Transverse colon (tissue), 4 donors: ENCODE measurements at regions not wholly inside any gene's neighbourhood (a gene's known extent, or its start where the extent isn't known, plus 50 kb on each side); places are given as distances from the start of the nearest gene placed in this dataset.

Source experiments
- EP300 ChIP-seq: sonication (generic); formaldehyde crosslinking; IDR thresholded peaks from one replicate; pipeline ENCODE4 v1.6.1; 2017; ENCODE audit warnings: antibody characterized with exemption, low read depth
- POLR2A ChIP-seq: fragments of 450-650 bp; IDR thresholded peaks from one replicate; pipeline ENCODE4 v1.6.1; 2016; ENCODE audit warnings: antibody characterized with exemption, mild to moderate bottlenecking, moderate library complexity
- POLR2AphosphoS5 ChIP-seq, 3 donors: sonication (generic); formaldehyde crosslinking; IDR thresholded peaks; one replicate each; pipeline ENCODE4 v1.6.1; 2016; ENCODE audit warnings: antibody characterized with exemption in 3 of 3
- TF ChIP-seq, protein P1 (sequence below), 5 experiments: fragments of 200-600 bp in 3 of 5; fragments of 450-650 bp in 2 of 5; sonication (generic) in 3 of 5; IDR thresholded peaks; 1 replicate in 2 of 5; 2 replicates in 3 of 5; pipeline ENCODE4 v1.5.1; 2016 to 2017; ENCODE audit warnings: antibody characterized with exemption in 5 of 5, inconsistent platforms in 3 of 5, mild to moderate bottlenecking in 2 of 5, moderate library complexity in 1 of 5

DNA sequence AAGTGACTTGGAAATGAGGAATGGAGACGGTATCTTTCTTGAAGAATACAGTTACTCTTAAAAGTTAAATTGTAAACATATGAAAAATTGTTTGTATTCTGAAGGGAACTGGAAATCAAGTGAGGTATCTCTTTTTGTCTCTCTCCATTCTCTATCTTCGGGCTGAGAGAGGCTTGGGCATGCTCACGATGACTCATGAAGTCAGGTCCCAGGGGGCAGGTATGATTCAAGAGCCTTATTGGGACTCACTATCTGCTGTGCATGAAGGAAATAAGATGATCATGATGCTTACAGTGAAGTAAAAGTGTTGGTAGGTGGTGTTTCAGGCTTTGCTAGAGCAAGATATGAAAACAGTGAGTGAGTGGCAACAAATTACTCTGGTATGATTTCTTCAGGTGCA lies 200.4 kb upstream of the PITX2 start:
- no peak for TF ChIP-seq POLR2AphosphoS5 (IDR thresholded peaks at IDR 0.05)
- TF ChIP-seq, protein P1, sequence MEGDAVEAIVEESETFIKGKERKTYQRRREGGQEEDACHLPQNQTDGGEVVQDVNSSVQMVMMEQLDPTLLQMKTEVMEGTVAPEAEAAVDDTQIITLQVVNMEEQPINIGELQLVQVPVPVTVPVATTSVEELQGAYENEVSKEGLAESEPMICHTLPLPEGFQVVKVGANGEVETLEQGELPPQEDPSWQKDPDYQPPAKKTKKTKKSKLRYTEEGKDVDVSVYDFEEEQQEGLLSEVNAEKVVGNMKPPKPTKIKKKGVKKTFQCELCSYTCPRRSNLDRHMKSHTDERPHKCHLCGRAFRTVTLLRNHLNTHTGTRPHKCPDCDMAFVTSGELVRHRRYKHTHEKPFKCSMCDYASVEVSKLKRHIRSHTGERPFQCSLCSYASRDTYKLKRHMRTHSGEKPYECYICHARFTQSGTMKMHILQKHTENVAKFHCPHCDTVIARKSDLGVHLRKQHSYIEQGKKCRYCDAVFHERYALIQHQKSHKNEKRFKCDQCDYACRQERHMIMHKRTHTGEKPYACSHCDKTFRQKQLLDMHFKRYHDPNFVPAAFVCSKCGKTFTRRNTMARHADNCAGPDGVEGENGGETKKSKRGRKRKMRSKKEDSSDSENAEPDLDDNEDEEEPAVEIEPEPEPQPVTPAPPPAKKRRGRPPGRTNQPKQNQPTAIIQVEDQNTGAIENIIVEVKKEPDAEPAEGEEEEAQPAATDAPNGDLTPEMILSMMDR (IDR thresholded peaks at IDR 0.05): no peak
- no peak for TF ChIP-seq EP300
- no peak for TF ChIP-seq POLR2A
